ENCODE measurements at regions not wholly inside any gene's neighbourhood (a gene's known extent, or its start where the extent isn't known, plus 50 kb on each side); places are given as distances from the start of the nearest gene placed in this dataset.
A peak's percentile ranks its signal among the peaks of the same experiment; 100 is the strongest.

DNA sequence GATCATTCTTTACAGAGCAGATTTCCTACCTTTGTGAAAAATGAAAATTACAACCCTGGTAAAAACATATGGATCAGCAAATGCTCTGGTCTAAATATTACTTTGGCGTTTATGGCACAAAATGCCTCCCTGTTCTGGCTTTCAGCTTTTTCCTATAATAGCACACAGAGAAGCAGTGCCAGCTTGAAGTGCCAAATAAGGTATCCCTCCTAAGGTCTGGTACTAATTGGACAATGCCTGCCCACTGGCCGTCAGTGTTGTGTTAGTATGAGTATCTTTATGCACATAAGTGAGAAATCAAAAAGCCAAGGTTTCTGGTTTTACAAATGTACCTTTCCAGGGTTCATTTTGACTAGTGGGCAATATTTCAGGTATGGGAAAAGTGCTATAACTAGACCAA is 1293.7 kb upstream of the FAM98A start:
- Histone ChIP-seq H3K9me3 (no peaks in the 10 kb centered on the region), H3K36me3 (no peaks in the 10 kb centered on the region), H3K9ac (no peak overlapping the region), H3K4me2 (no peak overlapping the region), H3K4me3 (no peak overlapping the region), H3K27ac (no peak overlapping the region), H4K20me1 (no peaks in the 10 kb centered on the region), H3K27me3 (no peaks in the 10 kb centered on the region), H3K4me1 (no peaks in the 10 kb centered on the region)
- no peak for TF ChIP-seq Cebpa-rat (IDR thresholded peaks at IDR 0.05)

GRCh38 chr2:34892256-34892655 is 1293.2 kb upstream of the FAM98A start:
- no peaks in the 10 kb centered on the region for H3K27me3 ChIP-seq
- H3K4me2 ChIP-seq: no peak overlapping the region
- H3K4me1 ChIP-seq: no peaks in the 10 kb centered on the region
- no peak overlapping the region for H3K4me3 ChIP-seq
- H3K9ac ChIP-seq: no peak overlapping the region
- H4K20me1 ChIP-seq: no peaks in the 10 kb centered on the region
- H3K27ac ChIP-seq: no peak overlapping the region
- no peaks in the 10 kb centered on the region for H3K36me3 ChIP-seq
- no peaks in the 10 kb centered on the region for H3K9me3 ChIP-seq
- no peak for TF ChIP-seq Cebpa-rat (IDR thresholded peaks at IDR 0.05)

- no peak overlapping the region for H3K4me3 ChIP-seq
- no peak overlapping the region for H3K9ac ChIP-seq
- H4K20me1 ChIP-seq: no peaks in the 10 kb centered on the region
These were observed 1276.1 kb upstream of the FAM98A start for GRCh38 chr2:34875091-34875745.

GRCh38 chr2:34853646-34854045 is 1254.5 kb upstream of the FAM98A start:
- Histone ChIP-seq H3K9me3 (no peaks in the 10 kb centered on the region), H3K4me1 (peaks cover 17% of the 10 kb centered on the region), H3K4me2 (no peak overlapping the region), H3K27me3 (no peaks in the 10 kb centered on the region), H3K4me3 (no peak overlapping the region), H3K9ac (no peak overlapping the region), H3K36me3 (no peaks in the 10 kb centered on the region), H4K20me1 (no peaks in the 10 kb centered on the region), H3K27ac (no peak overlapping the region)
- TF ChIP-seq Cebpa-rat (IDR thresholded peaks at IDR 0.05): no peak

More at GRCh38 chr2:34875091-34875745, 1276.1 kb upstream of the FAM98A start:
- Histone ChIP-seq H3K4me2 (no peak overlapping the region), H3K4me1 (no peaks in the 10 kb centered on the region), H3K27ac (no peak overlapping the region), H3K27me3 (no peaks in the 10 kb centered on the region), H3K36me3 (no peaks in the 10 kb centered on the region), H3K9me3 (no peaks in the 10 kb centered on the region)
- TF ChIP-seq Cebpa-rat (IDR thresholded peaks at IDR 0.05): no peak

DNA sequence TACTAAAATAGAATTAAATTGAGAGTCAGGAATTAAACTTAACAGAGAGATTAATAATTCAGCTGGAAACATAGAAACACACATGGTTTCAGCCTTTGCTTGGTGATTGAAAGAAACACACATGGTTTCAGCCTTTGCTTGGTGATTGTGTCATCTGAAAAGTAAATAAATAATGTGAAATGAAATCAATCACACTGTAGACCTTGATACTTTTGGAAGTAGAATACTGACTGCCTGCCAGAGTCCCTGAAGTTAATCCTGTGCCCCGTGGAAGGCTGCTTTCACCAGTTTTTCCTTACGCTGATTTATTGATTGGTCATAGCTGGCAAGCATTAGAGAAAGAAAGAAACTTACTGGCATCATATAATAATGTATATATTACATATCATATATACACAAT is 1252.7 kb upstream of the FAM98A start:
- no peak overlapping the region for H3K4me3 ChIP-seq
- H3K27me3 ChIP-seq: no peaks in the 10 kb centered on the region
- no peak overlapping the region for H3K4me2 ChIP-seq
- TF ChIP-seq Cebpa-rat (IDR thresholded peaks at IDR 0.05): no peak
- H3K9me3 ChIP-seq: no peaks in the 10 kb centered on the region
- H3K9ac ChIP-seq: no peak overlapping the region
- H3K36me3 ChIP-seq: no peaks in the 10 kb centered on the region
- H3K27ac ChIP-seq: no peak overlapping the region
- no peaks in the 10 kb centered on the region for H4K20me1 ChIP-seq
- H3K4me1 ChIP-seq: peaks cover 25% of the 10 kb centered on the region

GRCh38 chr2:34849827-34850226 is 1250.7 kb upstream of the FAM98A start:
- peaks cover 25% of the 10 kb centered on the region for H3K4me1 ChIP-seq
- no peak for TF ChIP-seq Cebpa-rat (IDR thresholded peaks at IDR 0.05)
- H3K4me3 ChIP-seq: no peak overlapping the region
- H3K4me2 ChIP-seq: peak overlapping the region; percentile 61
- H3K9ac ChIP-seq: no peak overlapping the region
- H3K9me3 ChIP-seq: no peaks in the 10 kb centered on the region
- H3K27ac ChIP-seq: no peak overlapping the region
- H3K27me3 ChIP-seq: no peaks in the 10 kb centered on the region
- no peaks in the 10 kb centered on the region for H3K36me3 ChIP-seq
- no peaks in the 10 kb centered on the region for H4K20me1 ChIP-seq

DNA sequence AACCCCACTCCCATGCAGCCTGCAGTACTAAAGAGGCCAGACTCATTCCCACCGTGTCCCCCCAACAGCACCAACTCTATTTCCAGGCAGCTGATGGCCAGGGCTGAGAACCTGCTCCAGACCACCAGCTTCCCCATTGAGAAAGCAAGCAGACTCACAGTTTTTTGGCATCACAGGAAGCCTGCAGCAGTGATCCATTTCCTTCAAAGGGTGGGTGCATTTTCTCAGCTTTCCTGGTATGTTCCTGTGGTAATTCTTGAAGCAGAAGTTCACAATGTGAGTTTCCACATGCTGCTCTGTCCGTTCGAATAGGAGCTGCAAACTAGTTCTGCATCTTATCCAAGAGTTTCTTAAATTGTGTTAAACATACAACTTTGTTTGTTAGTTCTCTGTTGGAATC is 1249.6 kb upstream of the FAM98A start:
- peaks cover 25% of the 10 kb centered on the region for H3K4me1 ChIP-seq
- H3K9ac ChIP-seq: no peak overlapping the region
- no peaks in the 10 kb centered on the region for H3K27me3 ChIP-seq
- H3K27ac ChIP-seq: no peak overlapping the region
- no peaks in the 10 kb centered on the region for H3K9me3 ChIP-seq
- no peak overlapping the region for H3K4me3 ChIP-seq
- no peaks in the 10 kb centered on the region for H4K20me1 ChIP-seq
- H3K36me3 ChIP-seq: no peaks in the 10 kb centered on the region
- no peak for TF ChIP-seq Cebpa-rat (IDR thresholded peaks at IDR 0.05)
- H3K4me2 ChIP-seq: peak overlapping the region; percentile 30

- Histone ChIP-seq H4K20me1 (no peaks in the 10 kb centered on the region), H3K9me3 (no peaks in the 10 kb centered on the region)
These were observed 1249.0 kb upstream of the FAM98A start for GRCh38 chr2:34848132-34848531.

GRCh38 chr2:34844629-34845028 is 1245.5 kb upstream of the FAM98A start:
- Histone ChIP-seq H3K4me1 (peaks cover 18% of the 10 kb centered on the region), H3K9ac (no peak overlapping the region), H3K27me3 (no peaks in the 10 kb centered on the region), H3K36me3 (no peaks in the 10 kb centered on the region), H4K20me1 (no peaks in the 10 kb centered on the region), H3K4me3 (no peak overlapping the region), H3K27ac (no peak overlapping the region), H3K4me2 (no peak overlapping the region), H3K9me3 (no peaks in the 10 kb centered on the region)
- no peak for TF ChIP-seq Cebpa-rat (IDR thresholded peaks at IDR 0.05)

More at GRCh38 chr2:34848132-34848531, 1249.0 kb upstream of the FAM98A start:
- H3K27ac ChIP-seq: no peak overlapping the region
- H3K36me3 ChIP-seq: no peaks in the 10 kb centered on the region
- TF ChIP-seq Cebpa-rat (IDR thresholded peaks at IDR 0.05): no peak
- H3K27me3 ChIP-seq: no peaks in the 10 kb centered on the region
- H3K9ac ChIP-seq: no peak overlapping the region
- peaks cover 25% of the 10 kb centered on the region for H3K4me1 ChIP-seq
- H3K4me3 ChIP-seq: no peak overlapping the region
- H3K4me2 ChIP-seq: peak overlapping the region; percentile 30

- Histone ChIP-seq H3K27ac (no peak overlapping the region), H3K4me2 (no peak overlapping the region), H4K20me1 (no peaks in the 10 kb centered on the region), H3K9ac (no peak overlapping the region), H3K4me1 (no peaks in the 10 kb centered on the region), H3K4me3 (no peak overlapping the region), H3K27me3 (no peaks in the 10 kb centered on the region), H3K36me3 (no peaks in the 10 kb centered on the region), H3K9me3 (no peaks in the 10 kb centered on the region)
- no peak for TF ChIP-seq Cebpa-rat (IDR thresholded peaks at IDR 0.05)
These were observed 1239.3 kb upstream of the FAM98A start for GRCh38 chr2:34838408-34838807.

GRCh38 chr2:34836361-34836760 is 1237.3 kb upstream of the FAM98A start:
- no peak for TF ChIP-seq Cebpa-rat (IDR thresholded peaks at IDR 0.05)
- H3K4me3 ChIP-seq: no peak overlapping the region
- H3K36me3 ChIP-seq: no peaks in the 10 kb centered on the region
- no peak overlapping the region for H3K27ac ChIP-seq
- no peaks in the 10 kb centered on the region for H3K27me3 ChIP-seq
- H3K9ac ChIP-seq: no peak overlapping the region
- H3K4me1 ChIP-seq: no peaks in the 10 kb centered on the region
- H3K9me3 ChIP-seq: no peaks in the 10 kb centered on the region
- H4K20me1 ChIP-seq: no peaks in the 10 kb centered on the region
- H3K4me2 ChIP-seq: no peak overlapping the region

Measured in BLaER1 (cell line).